ENCODE measurements at regions not wholly inside any gene's neighbourhood (a gene's known extent, or its start where the extent isn't known, plus 50 kb on each side); places are given as distances from the start of the nearest gene placed in this dataset.

DNA sequence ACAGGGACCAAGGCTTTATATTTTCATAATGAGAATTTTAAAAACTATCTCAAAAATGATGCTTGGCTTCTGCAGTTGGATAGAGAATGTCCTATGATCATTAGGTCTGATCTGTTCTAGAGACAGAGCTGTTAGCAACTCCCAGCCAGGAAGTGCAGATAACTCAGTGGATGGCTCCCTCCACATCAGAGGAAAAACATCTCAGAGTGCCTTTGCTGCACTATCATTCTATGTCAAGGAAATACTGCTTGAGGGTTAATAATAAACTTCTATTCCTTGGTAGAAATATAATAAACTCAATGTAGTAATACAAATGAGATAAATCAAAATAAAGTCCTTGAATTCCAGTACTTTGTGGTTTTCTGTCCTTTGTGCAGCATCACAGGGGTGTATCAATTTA is 78.0 kb upstream of the BET1 start:
- TF ChIP-seq TARDBP (IDR thresholded peaks at IDR 0.05) (no peak), BHLHE40 (IDR thresholded peaks at IDR 0.05; ENCODE audit: borderline replicate concordance) (no peak), CTBP1 (IDR thresholded peaks at IDR 0.05; ENCODE audit: borderline replicate concordance) (no peak)
- TF ChIP-seq, protein P1, sequence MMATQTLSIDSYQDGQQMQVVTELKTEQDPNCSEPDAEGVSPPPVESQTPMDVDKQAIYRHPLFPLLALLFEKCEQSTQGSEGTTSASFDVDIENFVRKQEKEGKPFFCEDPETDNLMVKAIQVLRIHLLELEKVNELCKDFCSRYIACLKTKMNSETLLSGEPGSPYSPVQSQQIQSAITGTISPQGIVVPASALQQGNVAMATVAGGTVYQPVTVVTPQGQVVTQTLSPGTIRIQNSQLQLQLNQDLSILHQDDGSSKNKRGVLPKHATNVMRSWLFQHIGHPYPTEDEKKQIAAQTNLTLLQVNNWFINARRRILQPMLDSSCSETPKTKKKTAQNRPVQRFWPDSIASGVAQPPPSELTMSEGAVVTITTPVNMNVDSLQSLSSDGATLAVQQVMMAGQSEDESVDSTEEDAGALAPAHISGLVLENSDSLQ (IDR thresholded peaks at IDR 0.05), result no peak
- ChIA-PET CTCF (no interaction called here), POLR2A (no interaction called here)
- DNase-seq (ENCODE audit: extremely low spot score), result no peak

DNA sequence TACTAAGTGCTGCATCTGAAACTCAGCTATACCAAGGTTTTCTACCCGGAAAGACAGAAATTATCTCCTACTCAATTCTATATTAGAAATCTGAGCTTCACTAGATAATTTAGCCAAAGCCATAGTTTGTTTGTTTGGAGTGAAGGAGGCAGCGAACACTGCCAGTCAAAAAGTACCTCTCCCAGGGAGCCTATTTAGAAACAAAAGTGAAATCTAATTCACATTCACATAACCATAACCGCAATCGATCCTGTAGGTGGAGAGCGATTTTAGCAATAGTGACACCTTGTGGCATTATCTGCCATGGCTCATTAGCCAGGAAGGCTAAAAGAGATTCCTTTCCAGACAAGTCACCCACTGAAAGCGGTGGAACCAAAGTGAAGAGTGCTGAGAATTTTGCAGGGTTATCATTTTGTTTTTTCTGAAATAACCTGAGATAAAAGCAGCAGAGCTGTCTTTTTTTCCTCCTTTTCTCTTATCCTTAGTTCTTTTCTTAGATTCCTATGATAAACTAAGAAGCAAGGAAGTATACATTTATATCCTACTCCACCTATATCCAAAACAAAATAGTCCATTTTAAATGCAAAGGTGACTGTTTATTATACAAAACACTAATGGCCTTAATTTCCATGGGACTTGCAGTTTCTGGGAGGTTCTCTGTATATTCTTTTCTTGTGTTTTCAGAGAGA is 83.7 kb upstream of the BET1 start:
- TF ChIP-seq LEF1 (IDR thresholded peaks at IDR 0.05; ENCODE audit: borderline replicate concordance), result no peak
- no peak for TF ChIP-seq ELF4 (IDR thresholded peaks at IDR 0.05)
- TF ChIP-seq SUZ12 (IDR thresholded peaks at IDR 0.05), result no peak
- no peak for TF ChIP-seq FOXA1 (IDR thresholded peaks at IDR 0.05)
- no peak for TF ChIP-seq NFRKB (IDR thresholded peaks at IDR 0.05)
- no peak for TF ChIP-seq HDGF (IDR thresholded peaks at IDR 0.05; ENCODE audit: borderline replicate concordance)
- no peak for TF ChIP-seq SP1 (IDR thresholded peaks at IDR 0.05)
- TF ChIP-seq, protein P1 (IDR thresholded peaks at IDR 0.05), result no peak
- TF ChIP-seq CTBP1 (IDR thresholded peaks at IDR 0.05; ENCODE audit: borderline replicate concordance), result no peak
- TF ChIP-seq TARDBP (IDR thresholded peaks at IDR 0.05), result no peak
- no peak for TF ChIP-seq FOXK2 (IDR thresholded peaks at IDR 0.05)
- TF ChIP-seq ARNT (IDR thresholded peaks at IDR 0.05), result no peak
- TF ChIP-seq FOXM1 (IDR thresholded peaks at IDR 0.05; ENCODE audit: borderline replicate concordance), result no peak
- no peak for TF ChIP-seq ZNF384 (IDR thresholded peaks at IDR 0.05)
- TF ChIP-seq L3MBTL2 (conservative IDR thresholded peaks at IDR 0.05), result no peak
- TF ChIP-seq BHLHE40 (IDR thresholded peaks at IDR 0.05; ENCODE audit: borderline replicate concordance), result no peak
- POLR2A ChIA-PET, result no interaction called here
- peak; percentile 66 for DNase-seq (ENCODE audit: extremely low spot score)
- CTCF ChIA-PET, result interaction anchor here (0.6 to 1.2 kb wide), 7 partner anchors 8 to 784 kb away, joined by 3 to 4 read pairs (median 3); no protein-coding TSS in a partner anchor

DNA sequence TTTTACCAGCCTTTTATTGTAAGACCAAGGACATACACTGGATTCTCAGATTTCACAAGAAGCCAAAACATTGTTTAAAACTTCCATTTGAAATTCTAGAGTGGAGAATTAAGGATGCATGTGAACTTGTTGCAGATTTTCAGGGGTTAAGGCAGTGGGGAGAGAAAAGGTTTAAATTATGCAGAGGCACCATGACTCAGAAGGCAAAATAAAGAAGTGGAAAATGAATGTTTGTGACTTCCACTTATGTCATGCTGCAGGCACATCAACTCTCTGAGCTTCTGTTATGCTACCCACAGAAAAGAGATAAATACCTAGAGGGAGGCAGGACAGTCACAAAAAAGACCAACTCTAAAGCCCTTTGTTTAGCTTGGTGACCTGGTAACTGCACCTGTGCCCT is 84.4 kb upstream of the BET1 start:
- TF ChIP-seq L3MBTL2 (conservative IDR thresholded peaks at IDR 0.05), result no peak
- TF ChIP-seq HDGF (IDR thresholded peaks at IDR 0.05; ENCODE audit: borderline replicate concordance), result no peak
- no peak for TF ChIP-seq LEF1 (IDR thresholded peaks at IDR 0.05; ENCODE audit: borderline replicate concordance)
- no peak for DNase-seq (ENCODE audit: extremely low spot score)
- POLR2A ChIA-PET, result no interaction called here
- CTCF ChIA-PET, result interaction anchor here (0.6 to 1.2 kb wide), 2 partner anchors 467 to 784 kb away, joined by 3 read pairs; no protein-coding TSS in a partner anchor

DNA sequence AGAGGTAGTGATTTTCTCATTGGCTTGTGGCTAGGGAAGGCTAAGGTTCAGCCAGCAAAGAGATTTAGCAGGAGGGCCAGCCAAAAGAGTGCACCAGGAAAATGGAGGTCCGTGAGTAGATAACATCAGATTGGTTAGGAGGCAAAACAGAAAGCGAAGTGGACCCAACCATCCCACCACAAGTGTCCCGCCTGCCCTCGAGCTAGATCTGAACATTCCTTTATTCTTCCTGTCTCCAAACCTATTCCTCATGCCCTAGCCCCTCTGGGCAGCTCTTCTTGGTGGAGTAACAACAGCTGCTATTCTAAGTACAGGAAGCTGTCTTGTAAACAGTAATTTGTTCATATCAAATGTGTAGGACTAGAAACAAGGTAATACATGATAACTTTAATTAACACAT is 85.7 kb upstream of the BET1 start:
- CTCF ChIA-PET, result no interaction called here
- TF ChIP-seq ZNF384 (IDR thresholded peaks at IDR 0.05), result no peak
- no peak for TF ChIP-seq NFRKB (IDR thresholded peaks at IDR 0.05)
- no peak for TF ChIP-seq LEF1 (IDR thresholded peaks at IDR 0.05; ENCODE audit: borderline replicate concordance)
- TF ChIP-seq TARDBP (IDR thresholded peaks at IDR 0.05), result no peak
- no peak for TF ChIP-seq FOXK2 (IDR thresholded peaks at IDR 0.05)
- no peak for TF ChIP-seq ELF4 (IDR thresholded peaks at IDR 0.05)
- TF ChIP-seq ARNT (IDR thresholded peaks at IDR 0.05), result no peak
- TF ChIP-seq SP1 (IDR thresholded peaks at IDR 0.05), result no peak
- no peak for TF ChIP-seq CTBP1 (IDR thresholded peaks at IDR 0.05; ENCODE audit: borderline replicate concordance)
- TF ChIP-seq, protein P1 (IDR thresholded peaks at IDR 0.05), result no peak
- TF ChIP-seq HDGF (IDR thresholded peaks at IDR 0.05; ENCODE audit: borderline replicate concordance), result no peak
- TF ChIP-seq BHLHE40 (IDR thresholded peaks at IDR 0.05; ENCODE audit: borderline replicate concordance), result no peak
- TF ChIP-seq SUZ12 (IDR thresholded peaks at IDR 0.05), result no peak
- no peak for TF ChIP-seq FOXM1 (IDR thresholded peaks at IDR 0.05; ENCODE audit: borderline replicate concordance)
- no peak for TF ChIP-seq FOXA1 (IDR thresholded peaks at IDR 0.05)
- TF ChIP-seq L3MBTL2 (conservative IDR thresholded peaks at IDR 0.05), result no peak
- POLR2A ChIA-PET, result no interaction called here
- no peak for DNase-seq (ENCODE audit: extremely low spot score)

DNA sequence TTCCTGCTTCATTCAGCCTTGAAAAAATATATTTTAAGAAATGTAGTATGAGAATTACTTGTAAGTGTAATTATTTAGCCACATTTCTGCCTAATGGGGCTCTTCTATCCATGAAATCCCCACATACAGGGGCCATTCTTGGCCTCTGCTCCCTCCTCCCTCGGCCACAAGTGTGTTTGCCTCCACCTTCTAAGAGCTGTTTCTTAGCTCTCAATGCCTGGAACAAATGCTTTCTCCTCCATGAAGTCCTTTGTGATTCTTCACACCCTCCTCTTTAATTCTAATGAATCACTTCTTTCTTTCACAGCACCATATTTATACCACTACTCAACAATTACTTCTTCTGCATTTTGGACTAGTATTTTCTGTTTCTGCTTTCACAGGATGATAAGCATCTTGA is 88.8 kb upstream of the BET1 start:
- DNase-seq (ENCODE audit: extremely low spot score), result no peak
- ChIA-PET CTCF (no interaction called here), POLR2A (no interaction called here)
- no peak for TF ChIP-seq FOXM1 (IDR thresholded peaks at IDR 0.05; ENCODE audit: borderline replicate concordance)
- no peak for TF ChIP-seq BHLHE40 (IDR thresholded peaks at IDR 0.05; ENCODE audit: borderline replicate concordance)
- no peak for TF ChIP-seq ZNF384 (IDR thresholded peaks at IDR 0.05)
- no peak for TF ChIP-seq HDGF (IDR thresholded peaks at IDR 0.05; ENCODE audit: borderline replicate concordance)
- no peak for TF ChIP-seq ELF4 (IDR thresholded peaks at IDR 0.05)
- TF ChIP-seq FOXA1 (IDR thresholded peaks at IDR 0.05), result no peak

DNA sequence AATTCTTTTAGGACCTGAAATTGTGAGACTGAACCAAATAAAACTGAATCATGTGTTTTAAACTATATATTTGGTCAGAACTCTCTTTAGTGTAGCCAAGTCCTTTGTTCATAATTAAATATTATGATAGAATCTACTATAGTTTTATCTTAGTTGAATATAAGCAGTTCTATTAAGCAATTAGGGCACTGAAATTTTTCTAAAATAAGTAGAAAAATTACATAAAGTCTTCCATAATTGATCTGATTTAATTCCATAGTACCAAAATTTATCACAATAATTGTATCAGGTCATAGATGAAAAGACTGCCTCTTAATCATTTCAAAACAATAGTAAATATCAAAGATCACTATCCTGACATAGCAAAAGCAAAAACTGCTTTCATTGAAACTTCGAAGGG is 90.1 kb upstream of the BET1 start:
- POLR2A ChIA-PET, result no interaction called here
- DNase-seq (ENCODE audit: extremely low spot score), result no peak
- TF ChIP-seq FOXM1 (IDR thresholded peaks at IDR 0.05; ENCODE audit: borderline replicate concordance), result no peak
- TF ChIP-seq SP1 (IDR thresholded peaks at IDR 0.05), result no peak
- CTCF ChIA-PET, result no interaction called here
